ENCODE measurements at regions not wholly inside any gene's neighbourhood (a gene's known extent, or its start where the extent isn't known, plus 50 kb on each side); places are given as distances from the start of the nearest gene placed in this dataset.

GRCh38 chr6:12436683-12437082, 146.5 kb downstream of the EDN1 start:
- H3K27ac ChIP-seq (ENCODE audit: low read depth in 2 of 2, low read length in 2 of 2): no peak overlapping the region
- no peak overlapping the region for H3K4me3 ChIP-seq (ENCODE audit: low read length in 3 of 3)
- intact Hi-C loops (cut with DNase I): no loop called here
- peaks cover 0 to 4% (median 0%) of the 10 kb centered on the region in 3 donors for H3K4me1 ChIP-seq (ENCODE audit: control insufficient read depth in 2 of 3, insufficient read depth in 2 of 3, low read depth in 1 of 3, low read length in 3 of 3)
- H3K36me3 ChIP-seq (ENCODE audit: control insufficient read depth in 2 of 3, insufficient read depth in 3 of 3, low read length in 3 of 3): no peaks in the 10 kb centered on the region
- H3K27me3 ChIP-seq (ENCODE audit: control insufficient read depth, insufficient read depth, low read length): no peaks in the 10 kb centered on the region
- no peak for TF ChIP-seq CTCF (IDR thresholded peaks at IDR 0.05; ENCODE audit: borderline replicate concordance, extremely low read depth, insufficient read depth)
- DNase-seq (no peak), FAIRE-seq (no peak)
- H3K9ac ChIP-seq (ENCODE audit: low read length in 3 of 3): no peak overlapping the region
- H3K9me3 ChIP-seq (ENCODE audit: control insufficient read depth in 2 of 3, insufficient read depth in 1 of 3, low read length in 3 of 3): peaks cover 0 to 5% (median 0%) of the 10 kb centered on the region in 3 donors

- no peak overlapping the region for H3K27ac ChIP-seq (ENCODE audit: low read depth in 2 of 2, low read length in 2 of 2)
- no peaks in the 10 kb centered on the region for H3K27me3 ChIP-seq (ENCODE audit: control insufficient read depth, insufficient read depth, low read length)
- DNase-seq (no peak), FAIRE-seq (no peak)
- peaks cover 0 to 4% (median 0%) of the 10 kb centered on the region in 3 donors for H3K4me1 ChIP-seq (ENCODE audit: control insufficient read depth in 2 of 3, insufficient read depth in 2 of 3, low read depth in 1 of 3, low read length in 3 of 3)
- intact Hi-C loops (cut with DNase I): no loop called here
- H3K9me3 ChIP-seq (ENCODE audit: control insufficient read depth in 2 of 3, insufficient read depth in 1 of 3, low read length in 3 of 3): peaks cover 0 to under 1% (median 0%) of the 10 kb centered on the region in 3 donors
- no peaks in the 10 kb centered on the region for H3K36me3 ChIP-seq (ENCODE audit: control insufficient read depth in 2 of 3, insufficient read depth in 3 of 3, low read length in 3 of 3)
- TF ChIP-seq CTCF (IDR thresholded peaks at IDR 0.05; ENCODE audit: borderline replicate concordance, extremely low read depth, insufficient read depth): no peak
- no peak overlapping the region for H3K4me3 ChIP-seq (ENCODE audit: low read length in 3 of 3)
- no peak overlapping the region for H3K9ac ChIP-seq (ENCODE audit: low read length in 3 of 3)
Measured at GRCh38 chr6:12439296-12439695, 149.1 kb downstream of the EDN1 start.

GRCh38 chr6:12440981-12441380, 150.8 kb downstream of the EDN1 start:
- no peaks in the 10 kb centered on the region for H3K9me3 ChIP-seq (ENCODE audit: control insufficient read depth in 2 of 3, insufficient read depth in 1 of 3, low read length in 3 of 3)
- intact Hi-C loops (cut with DNase I): no loop called here
- H3K36me3 ChIP-seq (ENCODE audit: control insufficient read depth in 2 of 3, insufficient read depth in 3 of 3, low read length in 3 of 3): no peaks in the 10 kb centered on the region
- H3K9ac ChIP-seq (ENCODE audit: low read length in 3 of 3): no peak overlapping the region
- peaks cover 0 to 4% (median 0%) of the 10 kb centered on the region in 3 donors for H3K4me1 ChIP-seq (ENCODE audit: control insufficient read depth in 2 of 3, insufficient read depth in 2 of 3, low read depth in 1 of 3, low read length in 3 of 3)
- DNase-seq (peak in 2 of 5 donors; percentile 42 to 60), FAIRE-seq (no peak)
- no peak overlapping the region for H3K27ac ChIP-seq (ENCODE audit: low read depth in 2 of 2, low read length in 2 of 2)
- TF ChIP-seq CTCF (IDR thresholded peaks at IDR 0.05; ENCODE audit: borderline replicate concordance, extremely low read depth, insufficient read depth): no peak
- no peaks in the 10 kb centered on the region for H3K27me3 ChIP-seq (ENCODE audit: control insufficient read depth, insufficient read depth, low read length)
- H3K4me3 ChIP-seq (ENCODE audit: low read length in 3 of 3): no peak overlapping the region

GRCh38 chr6:12442455-12442854, 152.3 kb downstream of the EDN1 start:
- Histone ChIP-seq H3K4me3 (ENCODE audit: low read length in 3 of 3) (no peak overlapping the region), H3K27ac (ENCODE audit: low read depth in 2 of 2, low read length in 2 of 2) (no peak overlapping the region), H3K4me1 (ENCODE audit: control insufficient read depth in 2 of 3, insufficient read depth in 2 of 3, low read depth in 1 of 3, low read length in 3 of 3) (no peaks in the 10 kb centered on the region), H3K9me3 (ENCODE audit: control insufficient read depth in 2 of 3, insufficient read depth in 1 of 3, low read length in 3 of 3) (no peaks in the 10 kb centered on the region), H3K9ac (ENCODE audit: low read length in 3 of 3) (no peak overlapping the region), H3K36me3 (ENCODE audit: control insufficient read depth in 2 of 3, insufficient read depth in 3 of 3, low read length in 3 of 3) (no peaks in the 10 kb centered on the region), H3K27me3 (ENCODE audit: control insufficient read depth, insufficient read depth, low read length) (no peaks in the 10 kb centered on the region)
- no peak for DNase-seq
- FAIRE-seq: no peak
- intact Hi-C loops (cut with DNase I): no loop called here
- TF ChIP-seq CTCF (IDR thresholded peaks at IDR 0.05; ENCODE audit: borderline replicate concordance, extremely low read depth, insufficient read depth): no peak
